ENCODE measurements at regions not wholly inside any gene's neighbourhood (a gene's known extent, or its start where the extent isn't known, plus 50 kb on each side); places are given as distances from the start of the nearest gene placed in this dataset.

- Mint-ChIP-seq H3K9me3 (peaks cover 0 to 3% (median 0%) of the 10 kb centered on the region in 7 donors), H3K27ac (no peak overlapping the region), H3K4me3 (no peak overlapping the region), H3K36me3 (peaks cover 0 to 3% of the 10 kb centered on the region in 2 donors), H3K4me1 (peaks cover 1% of the 10 kb centered on the region), H3K27me3 (ENCODE audit: low read depth in 3 of 3) (peaks cover 2 to 11% (median 2%) of the 10 kb centered on the region in 3 donors)
- TF ChIP-seq CTCF (IDR thresholded peaks at IDR 0.05), result no peak
- Histone ChIP-seq H3K4me1 (ENCODE audit: control insufficient read depth in 1 of 2, insufficient read depth in 2 of 2, low read length in 2 of 2) (no peaks in the 10 kb centered on the region), H3K27me3 (ENCODE audit: control insufficient read depth in 2 of 2, insufficient read depth in 2 of 2, low read length in 2 of 2) (peaks cover 0 to 2% of the 10 kb centered on the region in 2 donors), H3K9ac (ENCODE audit: insufficient read depth, low read length, poor library complexity, severe bottlenecking) (no peak overlapping the region), H2AFZ (ENCODE audit: insufficient read depth, low read depth, low read length, poor library complexity, severe bottlenecking) (no peak overlapping the region), H3K4me2 (replicated peaks; ENCODE audit: extremely low read depth, low read length, poor library complexity, severe bottlenecking) (no peak overlapping the region), H3K36me3 (replicated peaks in 1 of 2; ENCODE audit: control insufficient read depth in 1 of 2, insufficient read depth in 2 of 2, low read length in 2 of 2) (no peaks in the 10 kb centered on the region), H3K79me2 (ENCODE audit: insufficient read depth, low read length) (no peaks in the 10 kb centered on the region), H3K9me3 (replicated peaks in 1 of 2; ENCODE audit: control insufficient read depth in 1 of 2, insufficient read depth in 1 of 2, low read length in 2 of 2) (no peaks in the 10 kb centered on the region), H3K27ac (ENCODE audit: low read depth in 1 of 2, low read length in 2 of 2) (no peak overlapping the region), H4K20me1 (ENCODE audit: insufficient read depth, low read length) (no peaks in the 10 kb centered on the region), H3K4me3 (replicated peaks in 1 of 3; ENCODE audit: low read depth in 2 of 3, low read length in 3 of 3) (no peak overlapping the region)
- no peak for DNase-seq
- 85% methylated on average over 5 of the region's 11 CpGs for whole genome bisulfite sequencing (ENCODE audit: insufficient coverage)
- intact Hi-C loops (cut with micrococcal nuclease), result no loop called here
Observed at GRCh38 chr13:109374609-109375200, 411.7 kb downstream of the IRS2 start.

GRCh38 chr13:109372666-109373065 is 413.7 kb downstream of the IRS2 start:
- no peak overlapping the region for H2AFZ ChIP-seq (ENCODE audit: insufficient read depth, low read depth, low read length, poor library complexity, severe bottlenecking)
- H3K4me3 ChIP-seq (replicated peaks in 1 of 3; ENCODE audit: low read depth in 2 of 3, low read length in 3 of 3), result no peak overlapping the region
- Mint-ChIP-seq H3K27me3 (ENCODE audit: low read depth in 3 of 3) (peaks cover 2 to 10% (median 2%) of the 10 kb centered on the region in 3 donors), H3K27ac (peak overlapping the region in 1 of 7 donors; percentile 36), H3K4me1 (peaks cover 1% of the 10 kb centered on the region), H3K36me3 (no peaks in the 10 kb centered on the region), H3K9me3 (peaks cover 0 to 1% (median 0%) of the 10 kb centered on the region in 7 donors), H3K4me3 (no peak overlapping the region)
- no peak for DNase-seq
- H3K27me3 ChIP-seq (ENCODE audit: control insufficient read depth in 2 of 2, insufficient read depth in 2 of 2, low read length in 2 of 2), result peaks cover 0 to 2% of the 10 kb centered on the region in 2 donors
- 99% methylated on average over 4 of the region's 6 CpGs for WGBS (ENCODE audit: insufficient coverage)
- H3K4me2 ChIP-seq (replicated peaks; ENCODE audit: extremely low read depth, low read length, poor library complexity, severe bottlenecking), result no peak overlapping the region
- no peaks in the 10 kb centered on the region for H3K4me1 ChIP-seq (ENCODE audit: control insufficient read depth in 1 of 2, insufficient read depth in 2 of 2, low read length in 2 of 2)
- no peaks in the 10 kb centered on the region for H3K9me3 ChIP-seq (replicated peaks in 1 of 2; ENCODE audit: control insufficient read depth in 1 of 2, insufficient read depth in 1 of 2, low read length in 2 of 2)
- no peak overlapping the region for H3K9ac ChIP-seq (ENCODE audit: insufficient read depth, low read length, poor library complexity, severe bottlenecking)
- H4K20me1 ChIP-seq (ENCODE audit: insufficient read depth, low read length), result no peaks in the 10 kb centered on the region
- no peaks in the 10 kb centered on the region for H3K36me3 ChIP-seq (replicated peaks in 1 of 2; ENCODE audit: control insufficient read depth in 1 of 2, insufficient read depth in 2 of 2, low read length in 2 of 2)
- intact Hi-C loops (cut with micrococcal nuclease), result no loop called here
- no peaks in the 10 kb centered on the region for H3K79me2 ChIP-seq (ENCODE audit: insufficient read depth, low read length)
- no peak overlapping the region for H3K27ac ChIP-seq (ENCODE audit: low read depth in 1 of 2, low read length in 2 of 2)
- TF ChIP-seq CTCF (IDR thresholded peaks at IDR 0.05), result no peak

All from CD14-positive monocyte (primary cell).